ENCODE measurements at regions not wholly inside any gene's neighbourhood (a gene's known extent, or its start where the extent isn't known, plus 50 kb on each side); places are given as distances from the start of the nearest gene placed in this dataset.

GRCh38 chr17:77844681-77845080 lies 113.8 kb upstream of the TNRC6C start (continued):
- TF ChIP-seq CHD7 (IDR thresholded peaks at IDR 0.05; ENCODE audit: insufficient replicate concordance, low read length) (no peak), SIN3A (conservative IDR thresholded peaks at IDR 0.05 in 1 of 2, IDR thresholded peaks at IDR 0.05 in 1 of 2; ENCODE audit: low read depth in 1 of 2, low read length in 2 of 2) (no peak), SIX5 (IDR thresholded peaks at IDR 0.05; ENCODE audit: low read depth, low read length) (no peak), KDM5A (IDR thresholded peaks at IDR 0.05; ENCODE audit: low read length) (no peak)
